ENCODE measurements at regions not wholly inside any gene's neighbourhood (a gene's known extent, or its start where the extent isn't known, plus 50 kb on each side); places are given as distances from the start of the nearest gene placed in this dataset.

DNA sequence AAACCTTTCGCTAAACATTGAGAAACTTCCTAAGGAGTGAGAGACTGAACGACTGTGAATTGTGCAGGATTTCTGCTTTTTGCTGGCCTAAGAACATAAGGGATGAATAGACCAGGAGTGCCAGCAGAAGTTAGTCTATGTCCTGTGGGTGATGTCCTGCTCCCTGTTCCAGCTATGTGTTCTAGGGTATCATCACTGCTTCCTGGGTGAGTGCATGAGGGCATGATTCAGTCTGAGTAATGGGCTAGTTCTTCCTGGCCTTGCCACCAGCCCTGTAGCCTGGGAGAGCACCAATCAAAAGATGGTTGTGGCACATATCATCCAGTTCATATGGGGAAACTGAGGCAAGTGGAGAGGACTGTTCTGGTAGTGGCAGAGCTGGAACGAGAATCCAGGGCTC lies 153.9 kb upstream of the TPM1 start:
- Mint-ChIP-seq H3K4me3 (ENCODE audit: unreplicated experiment) (no peak overlapping the region), H3K9me3 (ENCODE audit: unreplicated experiment) (no peaks in the 10 kb centered on the region), H3K27ac (ENCODE audit: unreplicated experiment) (peak overlapping the region; percentile 14), H3K4me1 (ENCODE audit: unreplicated experiment) (peaks cover 57% of the 10 kb centered on the region), H3K36me3 (ENCODE audit: unreplicated experiment) (no peaks in the 10 kb centered on the region), H3K27me3 (ENCODE audit: unreplicated experiment) (no peaks in the 10 kb centered on the region)
- no peak for DNase-seq (ENCODE audit: extremely low spot score, unreplicated experiment)
- TF ChIP-seq, protein P1, sequence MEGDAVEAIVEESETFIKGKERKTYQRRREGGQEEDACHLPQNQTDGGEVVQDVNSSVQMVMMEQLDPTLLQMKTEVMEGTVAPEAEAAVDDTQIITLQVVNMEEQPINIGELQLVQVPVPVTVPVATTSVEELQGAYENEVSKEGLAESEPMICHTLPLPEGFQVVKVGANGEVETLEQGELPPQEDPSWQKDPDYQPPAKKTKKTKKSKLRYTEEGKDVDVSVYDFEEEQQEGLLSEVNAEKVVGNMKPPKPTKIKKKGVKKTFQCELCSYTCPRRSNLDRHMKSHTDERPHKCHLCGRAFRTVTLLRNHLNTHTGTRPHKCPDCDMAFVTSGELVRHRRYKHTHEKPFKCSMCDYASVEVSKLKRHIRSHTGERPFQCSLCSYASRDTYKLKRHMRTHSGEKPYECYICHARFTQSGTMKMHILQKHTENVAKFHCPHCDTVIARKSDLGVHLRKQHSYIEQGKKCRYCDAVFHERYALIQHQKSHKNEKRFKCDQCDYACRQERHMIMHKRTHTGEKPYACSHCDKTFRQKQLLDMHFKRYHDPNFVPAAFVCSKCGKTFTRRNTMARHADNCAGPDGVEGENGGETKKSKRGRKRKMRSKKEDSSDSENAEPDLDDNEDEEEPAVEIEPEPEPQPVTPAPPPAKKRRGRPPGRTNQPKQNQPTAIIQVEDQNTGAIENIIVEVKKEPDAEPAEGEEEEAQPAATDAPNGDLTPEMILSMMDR (IDR thresholded peaks at IDR 0.05) = no peak

DNA sequence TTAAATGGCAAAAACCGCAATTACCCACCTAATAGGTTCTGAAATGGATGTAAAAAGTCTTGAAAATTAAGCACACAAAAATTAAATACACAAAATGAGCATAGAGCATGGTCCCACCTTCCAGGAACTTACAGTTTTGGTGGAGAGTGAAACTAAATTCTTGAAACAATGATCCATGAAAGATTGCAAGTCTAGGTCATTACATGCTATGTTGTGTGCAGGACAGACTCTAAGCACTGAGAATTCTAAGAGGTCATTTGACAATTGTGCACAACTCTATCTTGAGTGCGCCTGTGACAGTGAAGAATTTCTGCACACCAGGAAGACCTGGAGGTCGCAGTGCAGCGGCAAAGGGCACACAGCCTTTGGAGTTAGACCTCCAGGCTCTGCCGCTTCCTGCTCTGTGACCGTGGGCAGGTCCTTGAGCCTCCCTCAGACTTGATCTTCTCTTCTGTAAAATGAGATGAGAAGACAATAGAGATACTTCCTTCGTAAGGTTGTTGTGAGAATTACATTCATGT lies 153.3 kb upstream of the TPM1 start:
- H3K4me3 Mint-ChIP-seq (ENCODE audit: unreplicated experiment) = no peak overlapping the region
- no peak for DNase-seq (ENCODE audit: extremely low spot score, unreplicated experiment)
- no peaks in the 10 kb centered on the region for H3K27me3 Mint-ChIP-seq (ENCODE audit: unreplicated experiment)
- no peaks in the 10 kb centered on the region for H3K36me3 Mint-ChIP-seq (ENCODE audit: unreplicated experiment)
- peaks cover 57% of the 10 kb centered on the region for H3K4me1 Mint-ChIP-seq (ENCODE audit: unreplicated experiment)
- TF ChIP-seq, protein P1 (IDR thresholded peaks at IDR 0.05) = no peak
- no peaks in the 10 kb centered on the region for H3K9me3 Mint-ChIP-seq (ENCODE audit: unreplicated experiment)
- H3K27ac Mint-ChIP-seq (ENCODE audit: unreplicated experiment) = peak overlapping the region; percentile 14

DNA sequence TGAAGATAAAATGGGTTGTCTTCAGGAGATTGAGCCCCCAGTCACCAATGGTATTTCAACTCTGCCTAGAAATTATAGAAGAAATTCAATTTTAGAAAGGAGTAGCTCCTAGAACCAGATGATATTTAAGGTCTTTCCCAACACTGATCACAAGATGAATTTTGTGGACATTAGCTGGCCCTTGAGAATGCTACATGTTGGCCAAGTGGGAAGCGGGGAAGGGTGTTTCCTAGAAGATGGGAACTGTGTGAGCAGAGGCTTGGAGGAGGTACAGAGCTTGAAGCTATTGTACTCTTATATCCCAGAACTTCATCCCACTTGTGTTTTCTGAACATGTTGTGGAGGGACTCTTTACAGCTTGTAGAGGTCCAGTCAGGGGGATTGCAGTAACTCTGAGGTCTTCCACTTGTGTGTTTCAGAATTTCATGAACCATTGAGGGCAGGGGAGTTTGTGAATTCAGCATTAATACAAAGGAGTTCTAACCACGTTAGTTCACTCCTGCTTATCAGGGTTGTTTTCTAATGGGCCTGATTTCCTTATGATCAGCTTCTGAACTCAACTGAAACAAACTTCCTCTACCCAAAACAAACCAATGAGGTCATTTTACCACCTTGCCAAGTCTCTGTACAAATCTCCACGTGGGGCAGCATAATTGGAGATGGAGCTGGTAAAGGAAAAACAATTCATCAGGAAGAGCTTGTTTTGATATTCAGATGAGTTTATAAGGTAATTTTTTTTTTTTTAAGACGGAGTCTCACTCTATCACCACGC lies 152.6 kb upstream of the TPM1 start:
- Mint-ChIP-seq H3K9me3 (ENCODE audit: unreplicated experiment) (no peaks in the 10 kb centered on the region), H3K4me1 (ENCODE audit: unreplicated experiment) (peaks cover 55% of the 10 kb centered on the region), H3K27me3 (ENCODE audit: unreplicated experiment) (no peaks in the 10 kb centered on the region), H3K4me3 (ENCODE audit: unreplicated experiment) (no peak overlapping the region), H3K27ac (ENCODE audit: unreplicated experiment) (no peak overlapping the region), H3K36me3 (ENCODE audit: unreplicated experiment) (no peaks in the 10 kb centered on the region)
- TF ChIP-seq, protein P1 (IDR thresholded peaks at IDR 0.05) = no peak
- DNase-seq (ENCODE audit: extremely low spot score, unreplicated experiment) = no peak

DNA sequence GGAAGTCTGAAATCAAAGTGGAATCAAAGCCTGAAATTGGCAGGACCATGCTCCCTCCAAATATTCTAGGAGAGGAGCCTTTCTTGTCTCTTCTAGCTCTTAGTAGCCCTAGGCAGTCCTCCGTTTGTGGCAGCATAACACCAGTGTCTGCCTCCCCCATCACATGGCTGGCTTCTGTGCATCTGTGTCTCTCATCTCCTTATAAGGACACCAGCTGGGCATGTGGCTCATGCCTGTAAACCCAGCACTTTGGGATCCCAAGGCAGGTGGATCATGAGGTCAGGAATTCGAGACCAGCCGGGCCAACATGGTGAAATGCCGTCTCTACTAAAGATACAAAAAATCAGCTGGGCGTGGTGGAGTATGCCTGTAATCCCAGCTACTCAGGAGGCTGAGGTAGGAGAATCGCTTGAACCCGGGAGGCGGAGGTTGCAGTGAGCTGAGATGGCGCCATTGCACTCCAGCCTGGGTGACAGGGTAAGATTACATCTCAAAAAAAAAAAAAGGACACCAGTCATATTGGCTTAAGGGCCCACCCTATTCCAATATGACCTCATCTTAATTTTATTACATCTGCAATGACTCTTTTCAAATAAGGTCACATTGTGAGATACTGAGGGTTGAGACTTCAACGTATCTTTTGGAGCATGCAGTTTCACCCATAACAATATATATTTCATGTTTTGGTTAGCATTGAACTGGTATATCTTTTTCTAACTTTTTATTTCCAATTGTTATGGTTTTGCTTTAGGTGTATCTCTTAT lies 148.0 kb upstream of the TPM1 start:
- DNase-seq (ENCODE audit: extremely low spot score, unreplicated experiment) = no peak
- Mint-ChIP-seq H3K27me3 (ENCODE audit: unreplicated experiment) (no peaks in the 10 kb centered on the region), H3K9me3 (ENCODE audit: unreplicated experiment) (no peaks in the 10 kb centered on the region), H3K36me3 (ENCODE audit: unreplicated experiment) (no peaks in the 10 kb centered on the region), H3K27ac (ENCODE audit: unreplicated experiment) (peak overlapping the region; percentile 94), H3K4me3 (ENCODE audit: unreplicated experiment) (no peak overlapping the region), H3K4me1 (ENCODE audit: unreplicated experiment) (peaks cover 63% of the 10 kb centered on the region)
- TF ChIP-seq, protein P1 (IDR thresholded peaks at IDR 0.05) = no peak

All from osteocyte (in vitro differentiated cells).